ENCODE measurements at regions not wholly inside any gene's neighbourhood (a gene's known extent, or its start where the extent isn't known, plus 50 kb on each side); places are given as distances from the start of the nearest gene placed in this dataset.

DNA sequence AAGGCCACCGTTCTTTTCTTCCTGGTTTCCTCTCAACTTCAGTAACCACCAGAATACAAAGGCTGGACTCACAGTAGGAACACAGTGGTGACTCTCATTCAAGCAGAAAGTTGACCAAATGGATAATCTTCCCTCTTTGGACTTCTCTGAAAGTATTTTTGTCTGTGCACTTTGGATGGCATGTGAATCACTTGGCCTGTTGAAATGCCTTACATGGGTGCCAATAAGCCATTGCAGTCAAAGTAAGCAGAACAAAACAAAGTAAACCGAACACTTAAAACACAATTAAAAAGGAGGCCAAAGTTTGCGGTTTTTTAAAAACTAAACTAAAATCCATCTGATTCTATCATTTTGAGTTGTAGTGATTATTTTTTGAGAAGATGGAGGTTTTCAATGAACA lies 370.1 kb upstream of the DDHD1 start:
- TF ChIP-seq, protein P1, sequence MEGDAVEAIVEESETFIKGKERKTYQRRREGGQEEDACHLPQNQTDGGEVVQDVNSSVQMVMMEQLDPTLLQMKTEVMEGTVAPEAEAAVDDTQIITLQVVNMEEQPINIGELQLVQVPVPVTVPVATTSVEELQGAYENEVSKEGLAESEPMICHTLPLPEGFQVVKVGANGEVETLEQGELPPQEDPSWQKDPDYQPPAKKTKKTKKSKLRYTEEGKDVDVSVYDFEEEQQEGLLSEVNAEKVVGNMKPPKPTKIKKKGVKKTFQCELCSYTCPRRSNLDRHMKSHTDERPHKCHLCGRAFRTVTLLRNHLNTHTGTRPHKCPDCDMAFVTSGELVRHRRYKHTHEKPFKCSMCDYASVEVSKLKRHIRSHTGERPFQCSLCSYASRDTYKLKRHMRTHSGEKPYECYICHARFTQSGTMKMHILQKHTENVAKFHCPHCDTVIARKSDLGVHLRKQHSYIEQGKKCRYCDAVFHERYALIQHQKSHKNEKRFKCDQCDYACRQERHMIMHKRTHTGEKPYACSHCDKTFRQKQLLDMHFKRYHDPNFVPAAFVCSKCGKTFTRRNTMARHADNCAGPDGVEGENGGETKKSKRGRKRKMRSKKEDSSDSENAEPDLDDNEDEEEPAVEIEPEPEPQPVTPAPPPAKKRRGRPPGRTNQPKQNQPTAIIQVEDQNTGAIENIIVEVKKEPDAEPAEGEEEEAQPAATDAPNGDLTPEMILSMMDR (IDR thresholded peaks at IDR 0.05), result no peak
- TF ChIP-seq EZH2 (IDR thresholded peaks at IDR 0.05; ENCODE audit: borderline replicate concordance, insufficient read depth, low read depth, low read length, poor library complexity, severe bottlenecking), result no peak

All from B cell (primary cell).